Bronchial epithelial cell (primary cell): ENCODE measurements at regions not wholly inside any gene's neighbourhood (a gene's known extent, or its start where the extent isn't known, plus 50 kb on each side); places are given as distances from the start of the nearest gene placed in this dataset.

Experiments used
- DNase-seq: peaks from one replicate; pipeline ENCODE4 v3.0.0-alpha.2; 2010; ENCODE audit warnings: low read depth
- FAIRE-seq: peaks from 2 replicates; lab custom pipeline; 2011; peaks lifted over from hg19 to GRCh38; lab: Jason Lieb, UNC
- H3K27me3 ChIP-seq: 2 replicates; pipeline ENCODE4 v1.5.1; 2011; ENCODE audit warnings: low read length; ENCODE audit not compliant: control insufficient read depth, insufficient read depth
- H3K36me3 ChIP-seq: 2 replicates; pipeline ENCODE4 v1.5.1; 2011; ENCODE audit warnings: low read length; ENCODE audit not compliant: control insufficient read depth, insufficient read depth
- H3K4me3 ChIP-seq: 2 replicates; pipeline ENCODE4 v1.5.1; 2011; ENCODE audit warnings: mild to moderate bottlenecking, low read depth, low read length, control low read depth
- CTCF ChIP-seq: IDR thresholded peaks from 2 replicates; pipeline ENCODE4 v1.5.1; 2011; ENCODE audit warnings: mild to moderate bottlenecking, moderate library complexity, low read length, control low read depth, inconsistent platforms; ENCODE audit not compliant: insufficient read depth, severe bottlenecking

- Histone ChIP-seq H3K4me3 (no peak overlapping the region), H3K27me3 (no peaks in the 10 kb centered on the region), H3K36me3 (peaks cover 4% of the 10 kb centered on the region)
- DNase-seq: no peak
- FAIRE-seq: no peak
- TF ChIP-seq CTCF: no peak
Observed at GRCh38 chr6:138594758-138595140, 95.5 kb upstream of the NHSL1 start.

- H3K36me3 ChIP-seq: peaks cover 4% of the 10 kb centered on the region
- FAIRE-seq: no peak
Observed at GRCh38 chr6:138596126-138596525, 96.8 kb upstream of the NHSL1 start.

GRCh38 chr6:138596591-138596990, 97.3 kb upstream of the NHSL1 start:
- FAIRE-seq (no peak), DNase-seq (no peak)
- no peak overlapping the region for H3K4me3 ChIP-seq
- H3K36me3 ChIP-seq: peaks cover 4% of the 10 kb centered on the region
- TF ChIP-seq CTCF: no peak
- no peaks in the 10 kb centered on the region for H3K27me3 ChIP-seq

More at GRCh38 chr6:138596126-138596525, 96.8 kb upstream of the NHSL1 start:
- no peak for DNase-seq
- no peak overlapping the region for H3K4me3 ChIP-seq
- no peaks in the 10 kb centered on the region for H3K27me3 ChIP-seq
- TF ChIP-seq CTCF: no peak

- no peaks in the 10 kb centered on the region for H3K27me3 ChIP-seq
- H3K4me3 ChIP-seq: no peak overlapping the region
- FAIRE-seq: no peak
- TF ChIP-seq CTCF: no peak
- DNase-seq: no peak
- peaks cover 4% of the 10 kb centered on the region for H3K36me3 ChIP-seq
Observed at GRCh38 chr6:138597336-138597735, 98.0 kb upstream of the NHSL1 start.

- DNase-seq (no peak), FAIRE-seq (no peak)
- Histone ChIP-seq H3K36me3 (peaks cover 4% of the 10 kb centered on the region), H3K27me3 (no peaks in the 10 kb centered on the region), H3K4me3 (no peak overlapping the region)
- TF ChIP-seq CTCF: no peak
Observed at GRCh38 chr6:138598562-138599173, 99.4 kb upstream of the NHSL1 start.

- peaks cover 4% of the 10 kb centered on the region for H3K36me3 ChIP-seq
- no peak for FAIRE-seq
- TF ChIP-seq CTCF: no peak
- no peaks in the 10 kb centered on the region for H3K27me3 ChIP-seq
- no peak for DNase-seq
- no peak overlapping the region for H3K4me3 ChIP-seq
Observed at GRCh38 chr6:138600261-138600660, 101.0 kb upstream of the NHSL1 start.
